Left ventricle myocardium inferior (tissue), 1 donor: ENCODE measurements at regions not wholly inside any gene's neighbourhood (a gene's known extent, or its start where the extent isn't known, plus 50 kb on each side); places are given as distances from the start of the nearest gene placed in this dataset.

Experiments used
- DNase-seq: peaks from one replicate; pipeline ENCODE4 v3.0.0-alpha.2; 2020
- H3K27ac ChIP-seq: fragments of 200-600 bp; replicated peaks from 2 replicates; pipeline ENCODE4 v1.8.0; 2021
- H3K27me3 ChIP-seq: fragments of 200-600 bp; 2 replicates; pipeline ENCODE4 v1.8.0; 2021; ENCODE audit warnings: low read depth
- H3K36me3 ChIP-seq: fragments of 200-600 bp; 2 replicates; pipeline ENCODE4 v1.8.0; 2021
- H3K4me1 ChIP-seq: fragments of 200-600 bp; 2 replicates; pipeline ENCODE4 v1.8.0; 2021
- H3K4me3 ChIP-seq: fragments of 200-600 bp; 2 replicates; pipeline ENCODE4 v1.8.0; 2021; ENCODE audit warnings: mild to moderate bottlenecking, moderate library complexity
- H3K9me3 ChIP-seq: fragments of 200-600 bp; replicated peaks from 2 replicates; pipeline ENCODE4 v1.8.0; 2021
- CTCF ChIP-seq: fragments of 200-600 bp; IDR thresholded peaks from 2 replicates; pipeline ENCODE4 v1.8.0; 2021; ENCODE audit warnings: antibody characterized with exemption, mild to moderate bottlenecking, borderline replicate concordance
- intact Hi-C: fragments of 100-400 bp; cut with micrococcal nuclease; formaldehyde crosslinking; loops from one replicate; pipeline ENCODE4 v1.11.0; 2022
- donor health status: DM: no; HTN: yes; CAD: no; lungs with severe emphysema.

GRCh38 chr20:39778847-39779604 is 816.9 kb downstream of the DHX35 start:
- TF ChIP-seq CTCF: no peak
- Histone ChIP-seq H3K27me3 (no peaks in the 10 kb centered on the region), H3K27ac (no peak overlapping the region), H3K9me3 (peaks cover 37% of the 10 kb centered on the region), H3K36me3 (no peaks in the 10 kb centered on the region), H3K4me3 (no peak overlapping the region), H3K4me1 (no peaks in the 10 kb centered on the region)
- intact Hi-C loops: no loop called here
- DNase-seq: no peak

- intact Hi-C loops: no loop called here
- H3K4me3 ChIP-seq: no peak overlapping the region
- peaks cover 32% of the 10 kb centered on the region for H3K9me3 ChIP-seq
- DNase-seq: no peak
- H3K36me3 ChIP-seq: no peaks in the 10 kb centered on the region
- no peaks in the 10 kb centered on the region for H3K27me3 ChIP-seq
- H3K4me1 ChIP-seq: no peaks in the 10 kb centered on the region
- no peak for TF ChIP-seq CTCF
- H3K27ac ChIP-seq: no peak overlapping the region
These were observed 816.3 kb downstream of the DHX35 start for GRCh38 chr20:39778431-39778830.

- H3K27ac ChIP-seq: no peak overlapping the region
- H3K27me3 ChIP-seq: no peaks in the 10 kb centered on the region
- TF ChIP-seq CTCF: no peak
- H3K4me1 ChIP-seq: no peaks in the 10 kb centered on the region
- no peak overlapping the region for H3K4me3 ChIP-seq
- no peak for DNase-seq
- H3K36me3 ChIP-seq: no peaks in the 10 kb centered on the region
- intact Hi-C loops: no loop called here
- H3K9me3 ChIP-seq: peaks cover 24% of the 10 kb centered on the region
These were observed 815.5 kb downstream of the DHX35 start for GRCh38 chr20:39777610-39778009.

- peak; percentile 76 for DNase-seq
- H3K27me3 ChIP-seq: no peaks in the 10 kb centered on the region
- H3K27ac ChIP-seq: no peak overlapping the region
- H3K4me3 ChIP-seq: no peak overlapping the region
- peaks cover 19% of the 10 kb centered on the region for H3K9me3 ChIP-seq
- no peaks in the 10 kb centered on the region for H3K4me1 ChIP-seq
- H3K36me3 ChIP-seq: no peaks in the 10 kb centered on the region
- TF ChIP-seq CTCF: no peak
- intact Hi-C loops: no loop called here
These were observed 813.0 kb downstream of the DHX35 start for GRCh38 chr20:39775110-39775509.

- H3K9me3 ChIP-seq: peaks cover 28% of the 10 kb centered on the region
- H3K27me3 ChIP-seq: no peaks in the 10 kb centered on the region
- no peak for DNase-seq
- H3K4me1 ChIP-seq: no peaks in the 10 kb centered on the region
- H3K27ac ChIP-seq: no peak overlapping the region
- H3K4me3 ChIP-seq: no peak overlapping the region
- no peak for TF ChIP-seq CTCF
- intact Hi-C loops: no loop called here
- no peaks in the 10 kb centered on the region for H3K36me3 ChIP-seq
These were observed 811.3 kb downstream of the DHX35 start for GRCh38 chr20:39773380-39774000.
